GM19023 (cell line): ENCODE measurements at regions not wholly inside any gene's neighbourhood (a gene's known extent, or its start where the extent isn't known, plus 50 kb on each side); places are given as distances from the start of the nearest gene placed in this dataset.

ENCODE experiments used
- ATAC-seq: cut with Tn5 transposase; IDR thresholded peaks from one replicate; pipeline ENCODE4 v1.9.1; 2021; ENCODE audit warnings: mild to moderate bottlenecking, moderate library complexity; ENCODE audit not compliant: unreplicated experiment

DNA sequence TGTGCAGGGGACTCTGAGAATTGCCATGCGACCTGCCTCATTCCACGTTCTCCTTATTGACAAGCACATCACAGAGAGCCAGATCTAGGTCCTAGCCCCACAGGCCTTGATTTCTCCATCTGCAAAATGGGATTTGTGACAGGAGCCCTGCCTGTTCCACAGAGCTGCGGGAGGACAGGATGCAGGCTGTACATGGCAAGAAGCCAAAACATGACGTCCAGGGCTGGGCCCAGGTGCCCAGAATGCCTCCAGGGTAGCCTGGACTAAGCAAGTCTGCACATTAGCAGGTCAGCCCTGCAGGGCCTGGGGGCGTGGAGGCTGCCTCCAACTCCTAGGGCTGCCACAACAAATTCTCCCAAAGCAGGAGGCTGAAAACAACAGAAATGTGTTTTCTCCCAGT is 235.7 kb upstream of the SDK2 start:
- no peak for ATAC-seq

DNA sequence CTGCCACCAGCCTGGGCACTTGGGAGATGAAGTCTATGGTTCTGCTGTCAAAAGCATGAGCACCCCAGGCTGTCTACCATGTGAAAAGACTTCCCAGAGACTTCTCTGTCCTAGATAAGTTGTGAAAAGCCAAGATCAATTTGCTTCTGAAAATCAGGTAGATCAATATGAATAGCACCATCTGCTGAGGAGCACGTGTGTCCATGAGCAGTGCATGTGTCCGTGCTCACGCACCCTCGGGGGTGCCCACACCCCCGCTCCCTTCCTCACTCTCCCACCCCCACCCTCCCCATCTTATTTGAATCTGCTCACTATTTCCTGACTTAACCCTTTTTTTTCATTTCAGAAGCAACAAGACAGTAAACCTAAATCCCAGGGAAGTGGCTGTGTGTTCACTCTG is 238.3 kb upstream of the SDK2 start:
- no peak for ATAC-seq

- ATAC-seq: no peak
Measured at GRCh38 chr17:73883175-73883574, 238.9 kb upstream of the SDK2 start.

GRCh38 chr17:73887739-73888138 is 243.5 kb upstream of the SDK2 start:
- ATAC-seq: no peak

GRCh38 chr17:73888862-73889261 is 244.6 kb upstream of the SDK2 start:
- ATAC-seq: no peak

DNA sequence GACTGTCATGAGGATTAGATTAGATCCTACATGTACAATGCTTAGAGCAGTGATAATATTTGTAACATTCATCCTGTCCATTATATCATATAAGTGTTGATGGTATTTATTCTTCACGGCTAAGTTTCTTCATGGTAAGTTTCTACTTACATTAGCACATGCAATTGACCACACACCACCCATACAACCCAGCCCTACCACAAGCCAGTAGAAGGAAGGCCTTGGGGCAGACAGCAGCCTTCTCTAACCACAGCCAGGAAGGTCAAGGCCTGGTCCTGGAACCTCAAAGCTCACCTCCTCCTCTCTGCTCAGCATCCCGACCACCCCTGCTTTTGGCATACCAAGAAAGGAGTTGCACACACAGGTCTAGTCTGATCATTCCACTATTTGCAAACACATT is 245.2 kb upstream of the SDK2 start:
- no peak for ATAC-seq

- ATAC-seq: no peak
Measured at GRCh38 chr17:73890831-73891405, 246.7 kb upstream of the SDK2 start.

- ATAC-seq: no peak
Measured at GRCh38 chr17:73895157-73895556, 250.9 kb upstream of the SDK2 start.

DNA sequence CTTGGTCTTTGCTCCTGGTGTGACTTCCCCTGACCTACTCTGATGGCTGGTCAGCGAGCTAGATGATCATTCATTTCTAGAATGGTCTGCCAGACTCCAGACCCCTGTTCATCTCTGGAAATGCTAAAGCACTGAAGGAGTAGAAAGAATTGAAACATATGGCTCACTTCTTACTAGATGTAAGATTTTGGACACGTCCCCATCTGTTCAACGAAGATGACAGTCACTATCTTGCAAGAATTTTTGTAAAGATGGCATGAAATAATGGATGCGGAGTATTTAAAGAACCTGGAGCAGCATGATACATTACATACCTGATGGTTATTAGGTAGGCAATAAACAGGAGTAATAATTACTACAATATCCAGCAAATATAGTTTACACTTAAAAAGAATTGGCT is 252.7 kb upstream of the SDK2 start:
- no peak for ATAC-seq

DNA sequence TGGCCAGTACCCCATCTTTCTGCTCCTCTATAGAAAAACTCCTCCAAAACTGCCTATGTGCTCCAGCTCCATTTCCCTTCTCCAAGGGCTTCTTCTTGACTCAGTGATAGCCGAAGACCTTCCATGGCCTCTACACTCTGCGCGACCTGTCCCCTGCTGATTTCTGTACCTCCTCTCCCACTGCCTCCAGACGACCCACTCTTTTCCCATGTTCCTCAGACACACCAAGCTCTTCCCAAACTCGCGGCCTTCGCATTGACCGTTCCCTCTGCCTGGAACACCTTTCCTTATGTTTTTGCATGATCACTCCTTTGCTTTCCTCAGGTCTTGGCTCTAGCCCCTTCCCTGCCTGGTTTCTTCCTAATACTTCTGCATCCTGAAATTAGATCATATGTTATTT is 255.6 kb upstream of the SDK2 start:
- ATAC-seq: no peak

DNA sequence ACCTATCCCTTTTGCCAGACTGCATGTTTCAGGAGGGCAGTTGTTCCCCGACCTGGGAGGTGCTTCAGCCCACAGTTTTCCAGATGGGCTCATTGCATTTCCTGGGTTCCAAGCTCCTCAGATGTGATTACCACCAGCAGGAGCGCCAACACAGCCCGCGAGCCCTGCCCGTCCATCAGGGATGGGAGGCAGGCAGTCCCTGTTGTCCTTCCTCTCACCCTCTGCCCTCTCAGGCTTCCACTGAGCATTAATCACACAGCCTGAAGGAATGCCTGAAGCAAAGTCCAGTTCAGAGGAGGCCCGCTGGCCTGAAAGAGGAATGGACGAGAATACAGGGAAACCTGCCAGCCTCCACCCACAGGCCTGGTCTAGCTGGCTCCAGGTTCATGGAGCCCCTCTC is 256.3 kb upstream of the SDK2 start:
- ATAC-seq: no peak

- no peak for ATAC-seq
Measured at GRCh38 chr17:73901249-73901648, 257.0 kb upstream of the SDK2 start.

DNA sequence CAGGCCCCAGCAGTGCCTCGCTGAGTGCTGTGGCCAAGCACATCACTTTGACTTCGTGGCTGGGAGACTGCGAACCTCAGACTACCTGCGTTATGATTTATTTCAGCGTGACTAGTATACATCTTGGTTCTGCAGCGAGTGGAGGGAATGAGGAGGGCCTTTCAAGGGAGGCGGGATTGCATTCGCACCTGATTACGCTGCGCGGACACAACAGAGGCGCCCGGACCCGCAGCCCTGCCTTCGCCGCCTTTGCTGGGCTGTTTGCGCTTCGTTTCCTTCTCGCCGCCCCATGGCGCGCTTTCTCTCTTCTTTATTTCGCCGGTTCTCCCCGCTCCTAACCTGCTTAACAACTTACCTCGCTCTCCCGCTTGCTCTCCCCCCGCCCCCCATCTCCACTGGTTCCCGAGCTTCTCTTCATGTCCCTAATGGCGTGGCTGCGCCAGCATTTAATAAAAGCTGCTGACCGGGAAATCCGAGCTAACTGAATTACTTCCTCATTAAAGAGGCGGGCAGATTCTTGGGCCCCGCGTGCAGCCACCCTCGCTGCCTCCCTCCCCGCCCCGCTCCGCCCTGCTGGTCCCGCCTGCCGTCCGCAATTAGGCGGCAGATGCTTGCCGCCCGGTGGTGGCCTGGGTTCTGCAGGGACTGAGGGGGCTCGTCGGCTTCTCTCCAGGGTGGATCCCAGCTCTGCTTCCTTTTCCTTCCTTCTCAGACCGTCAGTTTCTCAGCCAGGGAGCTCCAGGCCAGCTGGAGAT is 257.6 kb upstream of the SDK2 start:
- ATAC-seq: no peak

DNA sequence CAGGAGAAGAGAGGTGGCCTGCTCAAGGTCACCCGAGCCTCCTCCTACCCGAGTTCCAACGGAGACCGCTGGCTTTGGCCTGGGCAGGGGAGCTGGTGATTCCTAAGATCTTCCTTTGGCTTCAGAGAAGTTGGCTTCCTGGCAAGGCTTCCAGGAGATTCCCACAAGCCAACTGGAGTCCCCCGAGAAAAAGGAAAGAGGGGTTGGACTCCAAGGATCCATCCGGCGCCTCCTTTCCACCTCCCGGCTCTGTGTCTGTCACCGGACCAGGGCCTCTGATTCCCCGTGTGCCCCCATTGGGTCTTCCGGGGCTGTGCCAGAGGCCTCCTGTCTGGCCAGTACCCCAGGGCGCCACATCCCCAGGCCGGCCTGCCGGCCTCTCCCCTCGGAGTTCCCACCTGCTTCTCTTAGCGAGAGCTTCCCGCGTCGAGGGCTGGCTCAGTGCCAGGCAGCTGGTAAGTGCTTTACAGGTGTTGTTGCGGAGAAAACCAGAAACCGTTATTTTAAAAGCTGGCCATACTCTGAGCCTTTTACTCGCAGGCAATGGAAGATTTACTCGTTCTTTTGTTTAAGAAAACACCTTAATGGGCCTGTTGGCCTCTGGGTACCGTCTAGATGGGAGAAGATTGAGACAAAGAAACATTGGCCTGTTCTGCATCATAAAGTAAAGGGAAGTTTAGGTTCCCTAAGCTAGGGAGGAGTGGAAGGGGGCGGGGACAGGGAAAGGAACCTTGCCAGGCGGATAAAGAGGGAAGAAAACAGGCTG is 258.4 kb upstream of the SDK2 start:
- ATAC-seq: no peak

- ATAC-seq: no peak
Measured at GRCh38 chr17:73906896-73907870, 262.9 kb upstream of the SDK2 start.

GRCh38 chr17:73909186-73909585 is 264.9 kb upstream of the SDK2 start:
- no peak for ATAC-seq

- ATAC-seq: no peak
Measured at GRCh38 chr17:73910206-73910605, 266.0 kb upstream of the SDK2 start.

DNA sequence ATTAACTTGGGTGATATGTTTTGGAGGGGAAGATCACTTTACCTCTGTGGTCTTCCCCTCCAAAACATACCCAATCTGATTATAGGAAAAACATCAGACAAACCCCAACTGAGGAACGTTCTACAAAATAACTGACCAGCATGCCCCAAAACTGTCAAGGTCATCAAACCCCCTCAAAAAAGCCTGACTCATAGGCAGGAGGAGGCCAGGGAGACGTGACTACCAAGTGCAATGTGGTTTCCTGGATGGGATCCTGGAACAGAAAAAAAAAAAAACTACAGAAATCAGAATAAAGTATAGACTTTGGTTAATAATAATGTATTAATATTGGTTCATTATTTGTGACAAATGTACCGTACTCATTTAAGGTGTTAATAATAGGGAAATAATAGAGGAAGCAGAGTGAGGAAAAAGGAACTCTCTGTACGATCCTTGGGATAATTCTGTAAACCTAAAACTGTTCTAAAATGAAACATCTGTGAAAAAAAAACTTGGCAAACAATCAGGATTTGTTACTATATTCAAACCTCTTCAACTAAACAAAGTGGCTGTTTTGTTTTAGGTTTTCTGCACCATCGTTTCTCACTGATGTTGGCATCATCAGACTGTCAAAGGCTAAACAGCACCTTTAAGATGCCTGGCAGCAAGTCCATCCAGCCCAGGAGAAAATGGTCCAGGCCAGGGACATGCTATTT is 266.7 kb upstream of the SDK2 start:
- no peak for ATAC-seq

GRCh38 chr17:73911726-73912372 is 267.6 kb upstream of the SDK2 start:
- no peak for ATAC-seq

GRCh38 chr17:73912373-73912746 is 268.1 kb upstream of the SDK2 start:
- ATAC-seq: no peak
